ENCODE measurements at regions not wholly inside any gene's neighbourhood (a gene's known extent, or its start where the extent isn't known, plus 50 kb on each side); places are given as distances from the start of the nearest gene placed in this dataset.

DNA sequence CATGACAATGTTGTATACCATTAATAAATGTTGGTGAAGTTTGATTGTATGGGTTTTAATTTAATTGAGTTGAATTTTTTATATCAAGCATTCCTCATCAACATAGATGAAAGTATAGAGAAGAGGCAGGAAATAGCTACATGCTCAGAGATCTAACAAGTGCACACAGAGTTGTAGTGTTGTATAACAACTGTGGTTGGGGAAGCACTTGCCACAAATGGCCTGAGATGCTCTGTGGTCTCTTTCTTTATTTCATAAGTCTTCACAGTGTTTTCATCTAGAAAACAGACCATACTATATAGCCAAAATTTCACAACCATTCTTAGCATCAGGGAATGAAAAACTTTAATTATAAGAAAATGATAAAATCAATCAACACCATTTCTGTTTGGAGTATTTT lies 682.6 kb upstream of the NECTIN3 start:
- TF ChIP-seq, protein P1, sequence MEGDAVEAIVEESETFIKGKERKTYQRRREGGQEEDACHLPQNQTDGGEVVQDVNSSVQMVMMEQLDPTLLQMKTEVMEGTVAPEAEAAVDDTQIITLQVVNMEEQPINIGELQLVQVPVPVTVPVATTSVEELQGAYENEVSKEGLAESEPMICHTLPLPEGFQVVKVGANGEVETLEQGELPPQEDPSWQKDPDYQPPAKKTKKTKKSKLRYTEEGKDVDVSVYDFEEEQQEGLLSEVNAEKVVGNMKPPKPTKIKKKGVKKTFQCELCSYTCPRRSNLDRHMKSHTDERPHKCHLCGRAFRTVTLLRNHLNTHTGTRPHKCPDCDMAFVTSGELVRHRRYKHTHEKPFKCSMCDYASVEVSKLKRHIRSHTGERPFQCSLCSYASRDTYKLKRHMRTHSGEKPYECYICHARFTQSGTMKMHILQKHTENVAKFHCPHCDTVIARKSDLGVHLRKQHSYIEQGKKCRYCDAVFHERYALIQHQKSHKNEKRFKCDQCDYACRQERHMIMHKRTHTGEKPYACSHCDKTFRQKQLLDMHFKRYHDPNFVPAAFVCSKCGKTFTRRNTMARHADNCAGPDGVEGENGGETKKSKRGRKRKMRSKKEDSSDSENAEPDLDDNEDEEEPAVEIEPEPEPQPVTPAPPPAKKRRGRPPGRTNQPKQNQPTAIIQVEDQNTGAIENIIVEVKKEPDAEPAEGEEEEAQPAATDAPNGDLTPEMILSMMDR (IDR thresholded peaks at IDR 0.05), result no peak
- TF ChIP-seq POLR2A (IDR thresholded peaks at IDR 0.05), result no peak
- no peaks in the 10 kb centered on the region for H3K36me3 ChIP-seq
- intact Hi-C loops (cut with DNase I; ENCODE audit: low total_unique reads), result no loop called here

GRCh38 chr3:110390372-110390771 lies 681.2 kb upstream of the NECTIN3 start:
- H3K27ac ChIP-seq, result no peak overlapping the region
- no peaks in the 10 kb centered on the region for H3K27me3 ChIP-seq
- H3K9me3 ChIP-seq, result no peaks in the 10 kb centered on the region
- no peak for TF ChIP-seq POLR2A (IDR thresholded peaks at IDR 0.05)
- TF ChIP-seq, protein P1 (IDR thresholded peaks at IDR 0.05), result no peak
- no peak for DNase-seq
- H3K36me3 ChIP-seq, result no peaks in the 10 kb centered on the region
- no peak overlapping the region for H3K4me3 ChIP-seq
- H3K4me1 ChIP-seq, result no peaks in the 10 kb centered on the region
- intact Hi-C loops (cut with DNase I; ENCODE audit: low total_unique reads), result no loop called here

More for the DNA sequence above, 682.6 kb upstream of the NECTIN3 start:
- Histone ChIP-seq H3K9me3 (no peaks in the 10 kb centered on the region), H3K4me1 (no peaks in the 10 kb centered on the region), H3K27me3 (no peaks in the 10 kb centered on the region), H3K4me3 (no peak overlapping the region), H3K27ac (no peak overlapping the region)
- no peak for DNase-seq

DNA sequence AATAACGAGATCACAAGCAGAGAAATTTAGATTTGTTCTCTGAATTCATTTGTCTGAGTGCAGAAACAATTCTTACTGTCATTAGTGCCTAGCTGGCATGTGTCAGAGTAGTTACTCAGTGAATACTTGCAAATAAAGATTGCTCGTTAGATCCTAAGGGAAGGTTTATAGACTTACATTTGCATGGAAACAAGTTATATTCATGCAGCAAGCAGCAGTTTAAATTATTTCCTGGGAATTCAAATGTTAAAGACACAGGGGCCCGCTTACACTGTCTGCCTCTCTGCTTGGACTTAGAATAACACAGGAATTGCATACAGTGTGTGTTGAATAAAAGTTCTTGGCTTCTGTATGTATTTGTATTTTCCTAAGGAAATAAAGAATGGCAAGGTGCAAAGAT lies 680.6 kb upstream of the NECTIN3 start:
- H3K4me1 ChIP-seq, result no peaks in the 10 kb centered on the region
- intact Hi-C loops (cut with DNase I; ENCODE audit: low total_unique reads), result no loop called here

DNA sequence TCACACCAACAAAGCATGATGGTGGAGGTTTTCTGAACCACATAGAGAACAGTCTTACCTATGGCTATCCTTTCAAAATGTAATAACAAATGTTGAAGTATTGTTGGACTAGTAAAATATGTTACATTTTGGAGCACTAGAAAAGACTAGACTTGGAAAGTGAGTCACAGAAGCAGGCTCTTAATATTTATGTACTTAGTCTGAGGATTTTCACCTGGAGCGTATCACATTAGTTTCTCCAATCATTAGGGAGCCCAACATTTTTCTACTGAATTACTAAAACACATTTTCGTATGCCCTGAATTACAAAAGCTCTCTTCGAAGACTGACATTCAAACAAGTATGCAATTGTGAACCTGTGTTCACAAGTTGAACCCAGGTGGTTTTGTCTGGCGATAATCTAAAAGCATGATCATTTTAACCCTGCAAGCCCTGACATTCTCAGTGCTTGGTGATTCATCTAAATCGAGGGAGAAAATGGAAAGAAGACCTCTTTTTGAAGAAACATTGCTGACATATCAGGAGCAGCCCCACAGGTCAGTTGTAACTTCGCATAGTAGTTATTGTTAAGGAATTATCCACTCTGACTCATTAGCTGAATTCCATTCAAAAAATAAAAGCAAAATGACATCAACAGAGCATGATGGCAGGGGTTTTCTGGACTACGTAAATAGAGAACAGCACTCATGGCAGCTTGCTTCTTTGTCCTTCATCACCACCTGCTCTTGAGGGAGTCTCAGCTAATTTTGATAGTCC lies 679.8 kb upstream of the NECTIN3 start:
- intact Hi-C loops (cut with DNase I; ENCODE audit: low total_unique reads), result no loop called here
- no peaks in the 10 kb centered on the region for H3K27me3 ChIP-seq

More for the DNA sequence above, 680.6 kb upstream of the NECTIN3 start:
- Histone ChIP-seq H3K27ac (no peak overlapping the region), H3K36me3 (no peaks in the 10 kb centered on the region), H3K4me3 (no peak overlapping the region), H3K27me3 (no peaks in the 10 kb centered on the region), H3K9me3 (no peaks in the 10 kb centered on the region)
- TF ChIP-seq POLR2A (IDR thresholded peaks at IDR 0.05), result no peak
- TF ChIP-seq, protein P1 (IDR thresholded peaks at IDR 0.05), result no peak
- DNase-seq, result no peak

DNA sequence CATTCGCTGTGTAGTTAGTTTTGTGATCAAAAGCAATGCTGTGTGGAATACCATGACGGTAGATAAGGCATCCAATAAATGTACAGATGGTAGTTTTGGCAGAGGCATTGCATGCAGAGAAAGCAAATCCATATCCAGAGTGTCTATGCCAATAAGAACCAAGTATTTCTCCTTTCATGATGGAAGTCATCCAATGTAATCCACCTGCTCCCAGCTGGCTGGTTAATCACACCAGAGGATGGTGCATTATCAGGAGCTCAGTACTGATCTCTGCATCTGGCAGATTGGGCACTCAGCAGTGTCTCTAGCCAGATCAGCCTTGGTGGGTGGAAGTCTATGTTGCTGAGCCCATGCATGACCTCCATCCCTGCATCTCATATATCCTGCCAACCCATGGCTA lies 677.7 kb upstream of the NECTIN3 start:
- Histone ChIP-seq H3K36me3 (no peaks in the 10 kb centered on the region), H3K4me3 (no peak overlapping the region), H3K27me3 (no peaks in the 10 kb centered on the region), H3K9me3 (no peaks in the 10 kb centered on the region), H3K27ac (no peak overlapping the region), H3K4me1 (no peaks in the 10 kb centered on the region)
- intact Hi-C loops (cut with DNase I; ENCODE audit: low total_unique reads), result no loop called here
- no peak for TF ChIP-seq POLR2A (IDR thresholded peaks at IDR 0.05)
- TF ChIP-seq, protein P1 (IDR thresholded peaks at IDR 0.05), result no peak
- DNase-seq, result no peak

More for the DNA sequence above, 679.8 kb upstream of the NECTIN3 start:
- Histone ChIP-seq H3K4me1 (no peaks in the 10 kb centered on the region), H3K9me3 (no peaks in the 10 kb centered on the region), H3K36me3 (no peaks in the 10 kb centered on the region), H3K27ac (no peak overlapping the region), H3K4me3 (no peak overlapping the region)
- DNase-seq, result no peak
- no peak for TF ChIP-seq POLR2A (IDR thresholded peaks at IDR 0.05)
- TF ChIP-seq, protein P1 (IDR thresholded peaks at IDR 0.05), result no peak

All from uterus (tissue), 3 donors.